ENCODE measurements at regions not wholly inside any gene's neighbourhood (a gene's known extent, or its start where the extent isn't known, plus 50 kb on each side); places are given as distances from the start of the nearest gene placed in this dataset.

- no peak for DNase-seq (ENCODE audit: low read depth)
- H3K4me3 ChIP-seq (ENCODE audit: low read length): no peak overlapping the region
- TF ChIP-seq CTCF (conservative IDR thresholded peaks at IDR 0.05; ENCODE audit: low read depth, low read length): no peak
These were observed 694.6 kb downstream of the SUCLG1 start for GRCh38 chr2:83764447-83765005.

GRCh38 chr2:83757329-83757728 is 701.8 kb downstream of the SUCLG1 start:
- no peak for TF ChIP-seq CTCF (conservative IDR thresholded peaks at IDR 0.05; ENCODE audit: low read depth, low read length)
- DNase-seq (ENCODE audit: low read depth): no peak
- H3K4me3 ChIP-seq (ENCODE audit: low read length): no peak overlapping the region

GRCh38 chr2:83756219-83756618 is 702.9 kb downstream of the SUCLG1 start:
- TF ChIP-seq CTCF (conservative IDR thresholded peaks at IDR 0.05; ENCODE audit: low read depth, low read length): no peak
- DNase-seq (ENCODE audit: low read depth): no peak
- H3K4me3 ChIP-seq (ENCODE audit: low read length): no peak overlapping the region

GRCh38 chr2:83747141-83747540 is 711.9 kb downstream of the SUCLG1 start:
- no peak for DNase-seq (ENCODE audit: low read depth)
- no peak overlapping the region for H3K4me3 ChIP-seq (ENCODE audit: low read length)
- no peak for TF ChIP-seq CTCF (conservative IDR thresholded peaks at IDR 0.05; ENCODE audit: low read depth, low read length)

- TF ChIP-seq CTCF (conservative IDR thresholded peaks at IDR 0.05; ENCODE audit: low read depth, low read length): no peak
- no peak overlapping the region for H3K4me3 ChIP-seq (ENCODE audit: low read length)
- DNase-seq (ENCODE audit: low read depth): no peak
These were observed 714.2 kb downstream of the SUCLG1 start for GRCh38 chr2:83744855-83745254.

GRCh38 chr2:83742117-83742782 is 716.8 kb downstream of the SUCLG1 start:
- TF ChIP-seq CTCF (conservative IDR thresholded peaks at IDR 0.05; ENCODE audit: low read depth, low read length): no peak
- DNase-seq (ENCODE audit: low read depth): peak; percentile 71

GRCh38 chr2:83730223-83730622 is 728.9 kb downstream of the SUCLG1 start:
- no peak overlapping the region for H3K4me3 ChIP-seq (ENCODE audit: low read length)
- no peak for TF ChIP-seq CTCF (conservative IDR thresholded peaks at IDR 0.05; ENCODE audit: low read depth, low read length)
- DNase-seq (ENCODE audit: low read depth): peak; percentile 36

More at GRCh38 chr2:83742117-83742782, 716.8 kb downstream of the SUCLG1 start:
- H3K4me3 ChIP-seq (ENCODE audit: low read length): no peak overlapping the region
